ENCODE measurements at regions not wholly inside any gene's neighbourhood (a gene's known extent, or its start where the extent isn't known, plus 50 kb on each side); places are given as distances from the start of the nearest gene placed in this dataset.

GRCh38 chr7:115740043-115740442 lies 290.5 kb downstream of the TFEC start:
- H3K4me1 ChIP-seq (ENCODE audit: control insufficient read depth in 1 of 2, insufficient read depth in 1 of 2, low read depth in 1 of 2, low read length in 1 of 2) = no peaks in the 10 kb centered on the region
- H3K27ac ChIP-seq = no peak overlapping the region
- H3K4me3 ChIP-seq (ENCODE audit: low read depth in 1 of 2, low read length in 1 of 2) = no peak overlapping the region
- H3K9me3 ChIP-seq = no peaks in the 10 kb centered on the region
- TF ChIP-seq CTCF (IDR thresholded peaks at IDR 0.05) = no peak
- no peaks in the 10 kb centered on the region for H3K27me3 ChIP-seq
- no peaks in the 10 kb centered on the region for H3K36me3 ChIP-seq

GRCh38 chr7:115734641-115735040 lies 295.9 kb downstream of the TFEC start:
- no peaks in the 10 kb centered on the region for H3K27me3 ChIP-seq
- no peak overlapping the region for H3K27ac ChIP-seq
- H3K4me3 ChIP-seq (ENCODE audit: low read depth in 1 of 2, low read length in 1 of 2) = no peak overlapping the region
- H3K36me3 ChIP-seq = no peaks in the 10 kb centered on the region
- no peaks in the 10 kb centered on the region for H3K4me1 ChIP-seq (ENCODE audit: control insufficient read depth in 1 of 2, insufficient read depth in 1 of 2, low read depth in 1 of 2, low read length in 1 of 2)
- no peak for TF ChIP-seq CTCF (IDR thresholded peaks at IDR 0.05)
- H3K9me3 ChIP-seq = no peaks in the 10 kb centered on the region

- H3K27ac ChIP-seq = no peak overlapping the region
- H3K36me3 ChIP-seq = no peaks in the 10 kb centered on the region
- no peaks in the 10 kb centered on the region for H3K4me1 ChIP-seq (ENCODE audit: control insufficient read depth in 1 of 2, insufficient read depth in 1 of 2, low read depth in 1 of 2, low read length in 1 of 2)
- H3K27me3 ChIP-seq = no peaks in the 10 kb centered on the region
- no peak overlapping the region for H3K4me3 ChIP-seq (ENCODE audit: low read depth in 1 of 2, low read length in 1 of 2)
- no peak for TF ChIP-seq CTCF (IDR thresholded peaks at IDR 0.05)
- H3K9me3 ChIP-seq = no peaks in the 10 kb centered on the region
Observed at GRCh38 chr7:115731796-115732471, 298.6 kb downstream of the TFEC start.

GRCh38 chr7:115728518-115728917 lies 302.0 kb downstream of the TFEC start:
- no peak for TF ChIP-seq CTCF (IDR thresholded peaks at IDR 0.05)
- H3K4me3 ChIP-seq (ENCODE audit: low read depth in 1 of 2, low read length in 1 of 2) = no peak overlapping the region

GRCh38 chr7:115724400-115725056 lies 306.0 kb downstream of the TFEC start:
- Histone ChIP-seq H3K4me3 (ENCODE audit: low read depth in 1 of 2, low read length in 1 of 2) (no peak overlapping the region), H3K9me3 (no peaks in the 10 kb centered on the region), H3K27ac (no peak overlapping the region), H3K36me3 (no peaks in the 10 kb centered on the region), H3K4me1 (ENCODE audit: control insufficient read depth in 1 of 2, insufficient read depth in 1 of 2, low read depth in 1 of 2, low read length in 1 of 2) (no peaks in the 10 kb centered on the region), H3K27me3 (no peaks in the 10 kb centered on the region)
- TF ChIP-seq CTCF (IDR thresholded peaks at IDR 0.05) = no peak

More at GRCh38 chr7:115728518-115728917, 302.0 kb downstream of the TFEC start:
- H3K27ac ChIP-seq = no peak overlapping the region
- H3K4me1 ChIP-seq (ENCODE audit: control insufficient read depth in 1 of 2, insufficient read depth in 1 of 2, low read depth in 1 of 2, low read length in 1 of 2) = no peaks in the 10 kb centered on the region
- no peaks in the 10 kb centered on the region for H3K9me3 ChIP-seq
- no peaks in the 10 kb centered on the region for H3K27me3 ChIP-seq
- no peaks in the 10 kb centered on the region for H3K36me3 ChIP-seq
